Left ventricle myocardium inferior (tissue), 1 donor: ENCODE measurements at regions not wholly inside any gene's neighbourhood (a gene's known extent, or its start where the extent isn't known, plus 50 kb on each side); places are given as distances from the start of the nearest gene placed in this dataset.

Experiments
- DNase-seq: peaks from one replicate; pipeline ENCODE4 v3.0.0-alpha.2; 2020
- H3K27ac ChIP-seq: fragments of 200-600 bp; replicated peaks from 2 replicates; pipeline ENCODE4 v1.8.0; 2021
- H3K27me3 ChIP-seq: fragments of 200-600 bp; 2 replicates; pipeline ENCODE4 v1.8.0; 2021; ENCODE audit warnings: low read depth
- H3K36me3 ChIP-seq: fragments of 200-600 bp; 2 replicates; pipeline ENCODE4 v1.8.0; 2021
- H3K4me1 ChIP-seq: fragments of 200-600 bp; 2 replicates; pipeline ENCODE4 v1.8.0; 2021
- H3K4me3 ChIP-seq: fragments of 200-600 bp; 2 replicates; pipeline ENCODE4 v1.8.0; 2021; ENCODE audit warnings: mild to moderate bottlenecking, moderate library complexity
- H3K9me3 ChIP-seq: fragments of 200-600 bp; replicated peaks from 2 replicates; pipeline ENCODE4 v1.8.0; 2021
- intact Hi-C: fragments of 100-400 bp; cut with micrococcal nuclease; formaldehyde crosslinking; loops from one replicate; pipeline ENCODE4 v1.11.0; 2022
- TF ChIP-seq, protein P1 (sequence below): fragments of 200-600 bp; IDR thresholded peaks from 2 replicates; pipeline ENCODE4 v1.8.0; 2021; ENCODE audit warnings: antibody characterized with exemption, mild to moderate bottlenecking, borderline replicate concordance
- donor health status: DM: no; HTN: yes; CAD: no; lungs with severe emphysema.

- H3K27ac ChIP-seq = no peak overlapping the region
- TF ChIP-seq, protein P1, sequence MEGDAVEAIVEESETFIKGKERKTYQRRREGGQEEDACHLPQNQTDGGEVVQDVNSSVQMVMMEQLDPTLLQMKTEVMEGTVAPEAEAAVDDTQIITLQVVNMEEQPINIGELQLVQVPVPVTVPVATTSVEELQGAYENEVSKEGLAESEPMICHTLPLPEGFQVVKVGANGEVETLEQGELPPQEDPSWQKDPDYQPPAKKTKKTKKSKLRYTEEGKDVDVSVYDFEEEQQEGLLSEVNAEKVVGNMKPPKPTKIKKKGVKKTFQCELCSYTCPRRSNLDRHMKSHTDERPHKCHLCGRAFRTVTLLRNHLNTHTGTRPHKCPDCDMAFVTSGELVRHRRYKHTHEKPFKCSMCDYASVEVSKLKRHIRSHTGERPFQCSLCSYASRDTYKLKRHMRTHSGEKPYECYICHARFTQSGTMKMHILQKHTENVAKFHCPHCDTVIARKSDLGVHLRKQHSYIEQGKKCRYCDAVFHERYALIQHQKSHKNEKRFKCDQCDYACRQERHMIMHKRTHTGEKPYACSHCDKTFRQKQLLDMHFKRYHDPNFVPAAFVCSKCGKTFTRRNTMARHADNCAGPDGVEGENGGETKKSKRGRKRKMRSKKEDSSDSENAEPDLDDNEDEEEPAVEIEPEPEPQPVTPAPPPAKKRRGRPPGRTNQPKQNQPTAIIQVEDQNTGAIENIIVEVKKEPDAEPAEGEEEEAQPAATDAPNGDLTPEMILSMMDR = no peak
These were observed 482.8 kb upstream of the NAALADL2 start for GRCh38 chr3:174376346-174376745.

DNA sequence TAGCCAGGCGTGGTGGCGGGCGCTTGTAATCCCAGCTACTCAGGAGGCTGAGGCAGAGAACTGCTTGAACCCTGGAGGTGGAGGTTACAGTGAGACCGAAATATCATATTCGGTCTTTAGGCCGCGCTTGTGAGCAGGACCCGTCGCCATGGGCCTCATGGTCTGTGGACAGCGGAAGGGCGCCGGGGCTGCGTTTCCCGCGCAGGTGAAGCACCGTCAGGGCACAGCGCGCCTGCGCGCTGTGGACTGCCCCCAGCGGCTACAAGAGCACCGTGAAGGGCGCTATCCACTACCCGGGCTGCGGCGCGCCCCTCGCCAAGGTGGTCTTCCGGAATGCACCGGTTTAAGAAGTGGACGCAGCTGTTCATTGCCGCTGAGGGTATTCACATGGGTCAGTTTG is 482.0 kb upstream of the NAALADL2 start:
- Histone ChIP-seq H3K4me3 (no peak overlapping the region), H3K9me3 (no peaks in the 10 kb centered on the region), H3K4me1 (no peaks in the 10 kb centered on the region), H3K36me3 (no peaks in the 10 kb centered on the region), H3K27me3 (no peaks in the 10 kb centered on the region), H3K27ac (no peak overlapping the region)
- DNase-seq = no peak
- TF ChIP-seq, protein P1 = no peak
- intact Hi-C loops = no loop called here

More at GRCh38 chr3:174376346-174376745, 482.8 kb upstream of the NAALADL2 start:
- Histone ChIP-seq H3K27me3 (no peaks in the 10 kb centered on the region), H3K4me1 (no peaks in the 10 kb centered on the region), H3K36me3 (no peaks in the 10 kb centered on the region), H3K9me3 (no peaks in the 10 kb centered on the region), H3K4me3 (no peak overlapping the region)
- intact Hi-C loops = no loop called here
- no peak for DNase-seq

GRCh38 chr3:174377684-174378083 is 481.4 kb upstream of the NAALADL2 start:
- TF ChIP-seq, protein P1 = no peak
- intact Hi-C loops = no loop called here
- Histone ChIP-seq H3K27me3 (no peaks in the 10 kb centered on the region), H3K27ac (no peak overlapping the region), H3K36me3 (no peaks in the 10 kb centered on the region), H3K4me1 (no peaks in the 10 kb centered on the region), H3K9me3 (no peaks in the 10 kb centered on the region), H3K4me3 (no peak overlapping the region)
- no peak for DNase-seq

- Histone ChIP-seq H3K27me3 (no peaks in the 10 kb centered on the region), H3K27ac (no peak overlapping the region), H3K4me3 (no peak overlapping the region), H3K36me3 (no peaks in the 10 kb centered on the region), H3K9me3 (peaks cover 8% of the 10 kb centered on the region), H3K4me1 (no peaks in the 10 kb centered on the region)
- TF ChIP-seq, protein P1 = no peak
- DNase-seq = no peak
- intact Hi-C loops = no loop called here
These were observed 476.3 kb upstream of the NAALADL2 start for GRCh38 chr3:174382878-174383277.

DNA sequence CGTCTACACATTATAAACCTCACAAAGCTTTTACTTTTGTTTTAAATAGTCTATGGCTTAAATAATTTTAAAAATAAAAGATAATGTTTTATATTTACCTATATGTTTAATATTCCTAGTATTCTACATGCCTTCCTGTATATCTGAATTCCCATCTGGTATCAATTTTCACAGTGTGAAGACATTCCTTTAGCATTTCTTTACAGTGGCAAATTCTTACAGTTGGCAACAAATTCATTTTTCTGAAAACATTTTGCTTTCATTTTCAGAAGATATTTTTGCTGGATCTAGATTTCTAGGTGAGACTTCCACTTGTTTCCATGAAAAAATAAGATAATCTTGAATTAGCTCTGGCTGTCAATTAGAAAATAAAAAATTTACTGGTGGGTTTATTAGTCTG is 471.4 kb upstream of the NAALADL2 start:
- Histone ChIP-seq H3K27me3 (no peaks in the 10 kb centered on the region), H3K4me1 (no peaks in the 10 kb centered on the region), H3K36me3 (no peaks in the 10 kb centered on the region), H3K27ac (no peak overlapping the region), H3K4me3 (no peak overlapping the region), H3K9me3 (peaks cover 8% of the 10 kb centered on the region)
- no peak for DNase-seq
- TF ChIP-seq, protein P1 = no peak
- intact Hi-C loops = no loop called here

GRCh38 chr3:174397848-174398247 is 461.3 kb upstream of the NAALADL2 start:
- Histone ChIP-seq H3K4me1 (no peaks in the 10 kb centered on the region), H3K4me3 (no peak overlapping the region), H3K9me3 (no peaks in the 10 kb centered on the region), H3K36me3 (no peaks in the 10 kb centered on the region), H3K27ac (no peak overlapping the region), H3K27me3 (no peaks in the 10 kb centered on the region)
- DNase-seq = no peak
- intact Hi-C loops = no loop called here
- TF ChIP-seq, protein P1 = peak; percentile 66
